ENCODE measurements at regions not wholly inside any gene's neighbourhood (a gene's known extent, or its start where the extent isn't known, plus 50 kb on each side); places are given as distances from the start of the nearest gene placed in this dataset.

- WGBS (ENCODE audit: missing lambda C conversion rate): 0% methylated on average over 2 of the region's 2 CpGs
- no peak for ATAC-seq
- Histone ChIP-seq H3K27ac (no peak overlapping the region), H3K4me3 (no peak overlapping the region), H3K9me3 (no peaks in the 10 kb centered on the region), H3K4me1 (no peaks in the 10 kb centered on the region), H3K4me2 (no peak overlapping the region)
- CTCF ChIA-PET: no interaction called here
- peak in 1 of 2 experiments; percentile 1 for DNase-seq (ENCODE audit: low read depth in 1 of 2, low spot score in 1 of 2)
- POLR2A ChIA-PET: no interaction called here
- no peak for FAIRE-seq
- no peak for TF ChIP-seq MAZ (IDR thresholded peaks at IDR 0.05; ENCODE audit: borderline replicate concordance, low read depth, low read length)
- TF ChIP-seq HOXA7 (CRISPR knock-in tag; IDR thresholded peaks at IDR 0.05): no peak
- TF ChIP-seq MAX (IDR thresholded peaks at IDR 0.05): no peak
- TF ChIP-seq MYC (IDR thresholded peaks at IDR 0.05; ENCODE audit: borderline replicate concordance, low read length): no peak
- TF ChIP-seq CHD2 (IDR thresholded peaks at IDR 0.05; ENCODE audit: low read length, partially characterized antibody): no peak
- TF ChIP-seq TFCP2L1 (CRISPR knock-in tag; IDR thresholded peaks at IDR 0.05): no peak
- no peak for TF ChIP-seq ZSCAN20 (CRISPR knock-in tag; IDR thresholded peaks at IDR 0.05)
- no peak for TF ChIP-seq HES2 (IDR thresholded peaks at IDR 0.05)
- TF ChIP-seq FOXS1 (CRISPR knock-in tag; IDR thresholded peaks at IDR 0.05): no peak
Observed at GRCh38 chrX:56503941-56504673, 59.3 kb upstream of the UBQLN2 start.

GRCh38 chrX:56505866-56506265 is 57.6 kb upstream of the UBQLN2 start:
- POLR2A ChIA-PET: no interaction called here
- ATAC-seq (no peak), DNase-seq (ENCODE audit: low read depth in 1 of 2, low spot score in 1 of 2) (no peak), FAIRE-seq (no peak)
- 26% methylated on average over 3 of the region's 4 CpGs for WGBS (ENCODE audit: missing lambda C conversion rate)
- Histone ChIP-seq H3K4me2 (no peak overlapping the region), H3K27ac (no peak overlapping the region), H3K4me1 (no peaks in the 10 kb centered on the region), H3K9me3 (no peaks in the 10 kb centered on the region), H3K4me3 (no peak overlapping the region)
- CTCF ChIA-PET: no interaction called here
- TF ChIP-seq EHMT2 (IDR thresholded peaks at IDR 0.05; ENCODE audit: low read depth): no peak

All from A549 (cell line).